Astrocyte (in vitro differentiated cells and primary cell): ENCODE measurements at regions not wholly inside any gene's neighbourhood (a gene's known extent, or its start where the extent isn't known, plus 50 kb on each side); places are given as distances from the start of the nearest gene placed in this dataset.

Source experiments
- DNase-seq: peaks from one replicate; pipeline ENCODE4 v3.0.0-alpha.2; 2010; ENCODE audit warnings: low read depth
- FAIRE-seq: peaks from 2 replicates; lab custom pipeline; 2011; peaks lifted over from hg19 to GRCh38; lab: Jason Lieb, UNC
- H2AFZ ChIP-seq: 2 replicates; pipeline ENCODE4 v1.6.0; 2012; ENCODE audit warnings: low read depth, low read length, inconsistent platforms
- H3K27ac ChIP-seq: 2 replicates; pipeline ENCODE4 v1.5.1; 2011; ENCODE audit warnings: low read depth, low read length, inconsistent platforms
- H3K27me3 ChIP-seq: 2 replicates; pipeline ENCODE4 v1.6.0; 2011; ENCODE audit warnings: low read length, inconsistent platforms; ENCODE audit not compliant: insufficient read depth
- H3K36me3 ChIP-seq: 2 replicates; pipeline ENCODE4 v1.5.1; 2011; ENCODE audit warnings: low read length, inconsistent platforms; ENCODE audit not compliant: insufficient read depth
- H3K4me1 ChIP-seq: 2 replicates; pipeline ENCODE4 v1.5.1; 2011; ENCODE audit warnings: low read length, inconsistent platforms; ENCODE audit not compliant: insufficient read depth
- H3K4me2 ChIP-seq: 2 replicates; pipeline ENCODE4 v1.6.0; 2012; ENCODE audit warnings: low read length, inconsistent platforms
- H3K4me3 ChIP-seq: 2 replicates; pipeline ENCODE4 v1.5.1; 2011; ENCODE audit warnings: low read depth, mild to moderate bottlenecking, low read length, inconsistent platforms; ENCODE audit not compliant: insufficient read depth
- H3K79me2 ChIP-seq: 2 replicates; pipeline ENCODE4 v1.6.0; 2012; ENCODE audit warnings: mild to moderate bottlenecking, low read length, inconsistent platforms; ENCODE audit not compliant: insufficient read depth
- H3K9ac ChIP-seq: 2 replicates; pipeline ENCODE4 v1.6.0; 2012; ENCODE audit warnings: mild to moderate bottlenecking, low read length, inconsistent platforms
- H3K9me3 ChIP-seq: 2 replicates; pipeline ENCODE4 v1.5.1; 2012; ENCODE audit warnings: low read depth, mild to moderate bottlenecking, low read length, inconsistent platforms; ENCODE audit not compliant: insufficient read depth
- H4K20me1 ChIP-seq: 2 replicates; pipeline ENCODE4 v1.6.0; 2012; ENCODE audit warnings: low read length, inconsistent platforms; ENCODE audit not compliant: insufficient read depth
- H3K27ac Mint-ChIP-seq: one replicate; pipeline ENCODE4 v1.8.0; 2021; ENCODE audit warnings: mild to moderate bottlenecking, mixed read lengths; ENCODE audit not compliant: unreplicated experiment
- H3K27me3 Mint-ChIP-seq: one replicate; pipeline ENCODE4 v1.8.0; 2021; ENCODE audit warnings: low read depth, mixed read lengths; ENCODE audit not compliant: unreplicated experiment
- H3K36me3 Mint-ChIP-seq: one replicate; pipeline ENCODE4 v1.8.0; 2021; ENCODE audit warnings: low read depth, mixed read lengths; ENCODE audit not compliant: unreplicated experiment
- H3K4me1 Mint-ChIP-seq: one replicate; pipeline ENCODE4 v1.8.0; 2021; ENCODE audit warnings: low read depth, mixed read lengths; ENCODE audit not compliant: unreplicated experiment
- H3K4me3 Mint-ChIP-seq: one replicate; pipeline ENCODE4 v1.8.0; 2021; ENCODE audit warnings: mild to moderate bottlenecking, moderate library complexity, mixed read lengths; ENCODE audit not compliant: unreplicated experiment
- H3K9me3 Mint-ChIP-seq: one replicate; pipeline ENCODE4 v1.8.0; 2021; ENCODE audit warnings: mild to moderate bottlenecking, mixed read lengths; ENCODE audit not compliant: unreplicated experiment
- CTCF ChIP-seq: IDR thresholded peaks from 2 replicates; pipeline ENCODE4 v1.5.1; 2011; ENCODE audit warnings: low read depth, mild to moderate bottlenecking, inconsistent platforms, low read length, moderate library complexity; ENCODE audit not compliant: insufficient read depth
- EZH2 ChIP-seq: IDR thresholded peaks from 2 replicates; pipeline ENCODE4 v1.6.1; 2012; ENCODE audit warnings: mild to moderate bottlenecking, low read length, inconsistent platforms; ENCODE audit not compliant: insufficient read depth

DNA sequence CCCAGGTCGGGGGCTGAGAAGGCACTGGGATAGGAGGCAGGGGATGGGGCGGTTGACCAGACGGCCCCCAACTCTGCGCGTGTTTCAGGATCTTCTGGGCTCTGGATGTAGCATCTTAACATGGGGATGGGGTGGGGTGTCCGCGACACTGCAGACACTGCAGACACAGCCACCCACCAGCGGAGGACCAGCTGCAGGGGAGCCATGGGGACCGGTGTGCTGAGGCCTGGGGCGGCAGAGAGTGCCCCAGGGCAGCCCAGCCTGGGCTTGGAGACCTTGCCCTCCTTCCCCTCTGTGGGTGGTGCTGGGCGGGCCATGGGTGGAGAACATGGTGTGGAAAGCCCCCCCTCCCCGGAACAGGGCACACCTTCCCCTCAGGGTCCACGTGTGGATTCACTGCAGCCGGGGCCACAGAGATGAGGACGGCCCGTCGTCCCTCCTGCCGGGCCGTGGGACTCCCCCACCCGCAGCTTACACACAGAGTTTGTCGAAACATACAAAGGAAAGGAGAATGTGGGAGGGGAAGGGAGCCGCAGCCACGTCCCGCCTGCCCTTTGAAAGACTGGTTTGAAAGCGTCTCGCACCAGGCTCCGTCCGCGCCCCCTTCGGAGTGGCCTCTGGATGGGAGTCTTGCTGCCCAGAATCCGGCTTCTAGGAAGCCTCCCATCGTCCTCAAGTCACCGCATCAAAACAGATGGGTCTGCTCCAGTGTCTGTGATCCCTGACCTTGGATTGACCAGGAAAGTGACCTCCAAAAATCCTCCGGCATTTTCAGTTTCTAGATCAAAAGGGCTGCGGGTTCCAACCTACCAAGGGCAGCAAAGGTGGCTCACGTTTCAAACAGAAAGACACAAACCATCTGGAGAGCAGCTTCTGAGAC, 91.5 kb upstream of the TCERG1L start:
- H2AFZ ChIP-seq, result no peak overlapping the region
- no peaks in the 10 kb centered on the region for H3K27me3 ChIP-seq
- no peak overlapping the region for H3K27ac ChIP-seq
- H4K20me1 ChIP-seq, result no peaks in the 10 kb centered on the region
- H3K9ac ChIP-seq, result no peak overlapping the region
- no peak overlapping the region for H3K4me3 ChIP-seq
- no peaks in the 10 kb centered on the region for H3K36me3 Mint-ChIP-seq
- no peak overlapping the region for H3K4me2 ChIP-seq
- H3K4me3 Mint-ChIP-seq, result no peak overlapping the region
- TF ChIP-seq EZH2, result no peak
- no peaks in the 10 kb centered on the region for H3K79me2 ChIP-seq
- DNase-seq, result no peak
- H3K27ac Mint-ChIP-seq, result no peak overlapping the region
- H3K4me1 ChIP-seq, result no peaks in the 10 kb centered on the region
- peaks cover 12% of the 10 kb centered on the region for H3K27me3 Mint-ChIP-seq
- peaks cover 11% of the 10 kb centered on the region for H3K9me3 ChIP-seq
- FAIRE-seq, result no peak
- no peaks in the 10 kb centered on the region for H3K36me3 ChIP-seq
- no peaks in the 10 kb centered on the region for H3K4me1 Mint-ChIP-seq
- peaks cover 7% of the 10 kb centered on the region for H3K9me3 Mint-ChIP-seq

- no peak overlapping the region for H3K4me2 ChIP-seq
- no peak overlapping the region for H2AFZ ChIP-seq
- no peak overlapping the region for H3K27ac Mint-ChIP-seq
- no peak overlapping the region for H3K4me3 Mint-ChIP-seq
- peaks cover 19% of the 10 kb centered on the region for H3K27me3 Mint-ChIP-seq
- H3K27me3 ChIP-seq, result no peaks in the 10 kb centered on the region
- no peaks in the 10 kb centered on the region for H3K4me1 Mint-ChIP-seq
- H3K4me3 ChIP-seq, result no peak overlapping the region
- FAIRE-seq (no peak), DNase-seq (no peak)
- H3K36me3 Mint-ChIP-seq, result no peaks in the 10 kb centered on the region
- H3K36me3 ChIP-seq, result no peaks in the 10 kb centered on the region
- H3K9me3 ChIP-seq, result peaks cover 11% of the 10 kb centered on the region
- peaks cover 7% of the 10 kb centered on the region for H3K9me3 Mint-ChIP-seq
- TF ChIP-seq EZH2, result no peak
- no peak for TF ChIP-seq CTCF
- H4K20me1 ChIP-seq, result no peaks in the 10 kb centered on the region
- H3K9ac ChIP-seq, result no peak overlapping the region
- H3K4me1 ChIP-seq, result no peaks in the 10 kb centered on the region
- no peak overlapping the region for H3K27ac ChIP-seq
- no peaks in the 10 kb centered on the region for H3K79me2 ChIP-seq
Measured at GRCh38 chr10:131403936-131404335, 92.4 kb upstream of the TCERG1L start.

DNA sequence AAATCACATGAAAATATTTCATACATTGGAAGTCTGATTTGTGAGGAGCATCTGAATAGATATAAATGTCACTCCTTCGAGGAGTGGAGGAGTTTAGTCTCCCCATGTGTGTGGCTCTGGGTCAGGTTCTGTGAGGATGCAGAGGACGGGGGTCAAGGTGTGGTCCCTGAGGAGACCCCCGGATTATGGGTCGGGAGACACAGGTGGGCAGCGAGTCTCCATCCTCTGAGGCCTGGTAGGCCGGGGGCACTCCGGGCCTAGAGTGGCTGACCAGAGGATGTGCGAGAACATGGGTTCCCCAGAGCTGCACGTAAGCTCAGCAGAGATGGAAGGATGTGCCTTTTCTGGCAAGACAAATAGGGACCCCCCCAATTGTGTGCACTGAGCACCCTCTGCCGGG, 93.4 kb upstream of the TCERG1L start:
- no peak overlapping the region for H3K27ac Mint-ChIP-seq
- peaks cover 7% of the 10 kb centered on the region for H3K9me3 Mint-ChIP-seq
- Histone ChIP-seq H3K27me3 (no peaks in the 10 kb centered on the region), H2AFZ (no peak overlapping the region), H3K79me2 (no peaks in the 10 kb centered on the region), H3K4me3 (no peak overlapping the region), H3K9me3 (peaks cover 11% of the 10 kb centered on the region), H4K20me1 (no peaks in the 10 kb centered on the region), H3K4me1 (no peaks in the 10 kb centered on the region), H3K9ac (no peak overlapping the region), H3K36me3 (no peaks in the 10 kb centered on the region), H3K4me2 (no peak overlapping the region), H3K27ac (no peak overlapping the region)
- peaks cover 15% of the 10 kb centered on the region for H3K27me3 Mint-ChIP-seq
- no peaks in the 10 kb centered on the region for H3K36me3 Mint-ChIP-seq
- no peak overlapping the region for H3K4me3 Mint-ChIP-seq
- no peak for DNase-seq
- TF ChIP-seq EZH2 (no peak), CTCF (no peak)
- no peaks in the 10 kb centered on the region for H3K4me1 Mint-ChIP-seq
- FAIRE-seq, result no peak
